Germinal center (tissue), 1 donor: ENCODE measurements at regions not wholly inside any gene's neighbourhood (a gene's known extent, or its start where the extent isn't known, plus 50 kb on each side); places are given as distances from the start of the nearest gene placed in this dataset.

Experiments
- DNase-seq: peaks from one replicate; pipeline ENCODE4 v3.0.0; 2012; ENCODE audit warnings: mixed read lengths, low spot score

GRCh38 chr3:19717736-19718135, 216.3 kb downstream of the EFHB start:
- DNase-seq: no peak

GRCh38 chr3:19711160-19711782, 222.7 kb downstream of the EFHB start:
- DNase-seq: no peak

GRCh38 chr3:19702416-19703078, 231.5 kb downstream of the EFHB start:
- DNase-seq: no peak

GRCh38 chr3:19688767-19689166, 245.2 kb downstream of the EFHB start:
- peak; percentile 48 for DNase-seq

GRCh38 chr3:19668163-19668562, 265.9 kb downstream of the EFHB start:
- DNase-seq: no peak

- no peak for DNase-seq
Measured at GRCh38 chr3:19662486-19662885, 271.5 kb downstream of the EFHB start.

GRCh38 chr3:19652336-19652735, 281.7 kb downstream of the EFHB start:
- no peak for DNase-seq

GRCh38 chr3:19645093-19645492, 288.9 kb downstream of the EFHB start:
- DNase-seq: no peak

- no peak for DNase-seq
Measured at GRCh38 chr3:19644405-19644804, 289.6 kb downstream of the EFHB start.

- DNase-seq: no peak
Measured at GRCh38 chr3:19641408-19641807, 292.6 kb downstream of the EFHB start.

GRCh38 chr3:19632099-19633074, 301.6 kb downstream of the EFHB start:
- DNase-seq: no peak

GRCh38 chr3:19598870-19599269, 335.1 kb downstream of the EFHB start:
- DNase-seq: no peak

- DNase-seq: no peak
Measured at GRCh38 chr3:19596408-19596807, 337.6 kb downstream of the EFHB start.

- no peak for DNase-seq
Measured at GRCh38 chr3:19595884-19596283, 338.1 kb downstream of the EFHB start.
